B cell (primary cell): ENCODE measurements at regions not wholly inside any gene's neighbourhood (a gene's known extent, or its start where the extent isn't known, plus 50 kb on each side); places are given as distances from the start of the nearest gene placed in this dataset.

Experiments used
- ATAC-seq: fragments of 200-7000 bp; cut with Tn5 transposase; one replicate; pipeline ENCODE4 v1.10.0; 2021; ENCODE audit warnings: low read depth, mild to moderate bottlenecking, moderate number of reproducible peaks, moderate library complexity
- CTCF ChIA-PET: fragments of 350-600 bp; sonication (Branson Sonifier 250); formaldehyde crosslinking; loops from one replicate; lab custom pipeline; 2021; ENCODE audit warnings: antibody characterized with exemption, inconsistent platforms; lab: Charles Lee
- POLR2A ChIA-PET: fragments of 350-600 bp; sonication (Branson Sonifier 250); formaldehyde crosslinking; loops from one replicate; lab custom pipeline; 2021; ENCODE audit warnings: antibody characterized with exemption; lab: Charles Lee
- DNase-seq: peaks from one replicate; pipeline ENCODE4 v3.0.0; 2013
- H2AFZ ChIP-seq: 2 replicates; pipeline ENCODE4 v1.6.1; 2012; ENCODE audit warnings: mild to moderate bottlenecking, low read depth, low read length; ENCODE audit not compliant: insufficient read depth, poor library complexity, severe bottlenecking
- H3K27ac ChIP-seq, 2 donors: 1 replicate in 1 of 2; 2 replicates in 1 of 2; pipeline ENCODE4 v1.5.1; 2012 to 2013; ENCODE audit warnings: low read length in 2 of 2, mild to moderate bottlenecking in 2 of 2, moderate library complexity in 1 of 2
- H3K27me3 ChIP-seq, 4 experiments: fragments of 200-600 bp in 1 of 4; sonication (generic) in 1 of 4; replicated peaks in 1 of 4; 1 replicate in 2 of 4; 2 replicates in 2 of 4; pipeline versions ENCODE4 v1.6.1 to v1.7.0; 2013 to 2016; ENCODE audit warnings: low read length in 3 of 4, mild to moderate bottlenecking in 2 of 4, mixed read lengths in 1 of 4, moderate library complexity in 1 of 4; ENCODE audit not compliant: insufficient read depth in 4 of 4, control insufficient read depth in 3 of 4; ENCODE audit errors: control extremely low read depth in 1 of 4
- H3K36me3 ChIP-seq, 2 experiments: replicated peaks in 1 of 2; 1 replicate in 1 of 2; 2 replicates in 1 of 2; pipeline versions ENCODE4 v1.6.1 to v1.7.1; 2013; ENCODE audit warnings: low read length in 1 of 2; ENCODE audit not compliant: insufficient read depth in 2 of 2, control insufficient read depth in 1 of 2; ENCODE audit errors: control extremely low read depth in 1 of 2, extremely low read depth in 1 of 2
- H3K4me1 ChIP-seq, 2 donors: fragments of 200-600 bp in 1 of 2; sonication (generic) in 1 of 2; 1 replicate in 1 of 2; 2 replicates in 1 of 2; pipeline versions ENCODE4 v1.5.1 to v1.6.1; 2013 to 2017; ENCODE audit warnings: low read length in 2 of 2; ENCODE audit not compliant: control insufficient read depth in 2 of 2, insufficient read depth in 2 of 2
- H3K4me2 ChIP-seq: replicated peaks from 2 replicates; pipeline ENCODE3; 2012; ENCODE audit warnings: mild to moderate bottlenecking, low read depth, low read length; ENCODE audit not compliant: poor library complexity, severe bottlenecking
- H3K4me3 ChIP-seq, 5 experiments: fragments of 200-600 bp in 1 of 5; sonication (generic) in 1 of 5; 1 replicate in 3 of 5; 2 replicates in 2 of 5; pipeline versions ENCODE4 v1.5.1 to v1.7.0; 2011 to 2016; ENCODE audit warnings: low read length in 4 of 5, mild to moderate bottlenecking in 4 of 5, low read depth in 2 of 5, control low read depth in 1 of 5, moderate library complexity in 1 of 5; ENCODE audit not compliant: insufficient read depth in 1 of 5; ENCODE audit errors: control extremely low read depth in 1 of 5, extremely low read depth in 1 of 5
- H3K79me2 ChIP-seq: fragments of 200-600 bp; sonication (generic); one replicate; pipeline ENCODE4 v1.6.0; 2016; ENCODE audit warnings: low read length; ENCODE audit not compliant: control insufficient read depth, insufficient read depth
- H3K9ac ChIP-seq: fragments of 200-600 bp; sonication (generic); 2 replicates; pipeline ENCODE4 v1.6.1; 2017; ENCODE audit warnings: mild to moderate bottlenecking, low read length, moderate library complexity
- H3K9me3 ChIP-seq, 3 donors: one replicate each; pipeline versions ENCODE4 v1.6.1 to v1.7.1; 2013; ENCODE audit warnings: low read length in 2 of 3; ENCODE audit not compliant: control insufficient read depth in 2 of 3, insufficient read depth in 1 of 3; ENCODE audit errors: control extremely low read depth in 1 of 3
- H4K20me1 ChIP-seq: 2 replicates; pipeline ENCODE4 v1.6.0; 2012; ENCODE audit warnings: mild to moderate bottlenecking, low read length; ENCODE audit not compliant: insufficient read depth, control insufficient read depth, poor library complexity, severe bottlenecking
- H3K27ac Mint-ChIP-seq: one replicate; pipeline ENCODE4 v1.8.0; 2021; ENCODE audit warnings: mixed read lengths
- H3K27me3 Mint-ChIP-seq: one replicate; pipeline ENCODE4 v1.8.0; 2021; ENCODE audit warnings: mixed read lengths
- H3K4me1 Mint-ChIP-seq: one replicate; pipeline ENCODE4 v1.8.0; 2021; ENCODE audit warnings: mixed read lengths
- H3K4me3 Mint-ChIP-seq: one replicate; pipeline ENCODE4 v1.8.0; 2021; ENCODE audit warnings: mixed read lengths
- H3K9me3 Mint-ChIP-seq: one replicate; pipeline ENCODE4 v1.8.0; 2022; ENCODE audit warnings: mixed read lengths; ENCODE audit not compliant: insufficient read depth
- CTCF ChIP-seq: fragments of 200-600 bp; IDR thresholded peaks from one replicate; pipeline ENCODE4 v1.8.0; 2022; ENCODE audit warnings: antibody characterized with exemption, mild to moderate bottlenecking
- EZH2 ChIP-seq: IDR thresholded peaks from 2 replicates; pipeline ENCODE4 v1.6.1; 2012; ENCODE audit warnings: borderline replicate concordance, low read depth, mild to moderate bottlenecking, moderate library complexity, low read length; ENCODE audit not compliant: insufficient read depth, poor library complexity, severe bottlenecking
- WGBS: methylation state at CpG from one replicate; pipeline ENCODE4 v1.1.5; 2013; ENCODE audit warnings: missing lambda C conversion rate; ENCODE audit not compliant: insufficient coverage; 5-methylcytosine and 5-hydroxymethylcytosine counted together
- intact Hi-C: fragments of 100-400 bp; cut with micrococcal nuclease; formaldehyde crosslinking; loops from one replicate; pipeline ENCODE4 v1.10.0; 2022

- no peaks in the 10 kb centered on the region for H3K9me3 Mint-ChIP-seq
- Histone ChIP-seq H3K9me3 (peaks cover 0 to 2% (median 0%) of the 10 kb centered on the region in 3 donors), H4K20me1 (no peaks in the 10 kb centered on the region), H3K4me3 (no peak overlapping the region), H3K36me3 (no peaks in the 10 kb centered on the region), H3K27ac (no peak overlapping the region), H3K27me3 (no peaks in the 10 kb centered on the region), H3K4me1 (no peaks in the 10 kb centered on the region), H3K9ac (no peak overlapping the region), H2AFZ (no peak overlapping the region), H3K79me2 (no peaks in the 10 kb centered on the region), H3K4me2 (no peak overlapping the region)
- ChIA-PET CTCF (no interaction called here), POLR2A (no interaction called here)
- no peaks in the 10 kb centered on the region for H3K27me3 Mint-ChIP-seq
- no peak for ATAC-seq
- H3K4me1 Mint-ChIP-seq, result no peaks in the 10 kb centered on the region
- intact Hi-C loops, result no loop called here
- H3K4me3 Mint-ChIP-seq, result no peak overlapping the region
- 100% methylated on average over 2 of the region's 3 CpGs for WGBS
- no peak overlapping the region for H3K27ac Mint-ChIP-seq
- TF ChIP-seq CTCF (no peak), EZH2 (no peak)
- no peak for DNase-seq
Measured at GRCh38 chr9:16241231-16241630, 629.2 kb downstream of the BNC2 start.

GRCh38 chr9:16243798-16244197 is 626.7 kb downstream of the BNC2 start:
- H3K79me2 ChIP-seq, result no peaks in the 10 kb centered on the region
- ChIA-PET CTCF (no interaction called here), POLR2A (no interaction called here)
- H3K27me3 ChIP-seq, result no peaks in the 10 kb centered on the region
- H4K20me1 ChIP-seq, result no peaks in the 10 kb centered on the region
- no peak for DNase-seq
- intact Hi-C loops, result no loop called here
- no peak overlapping the region for H3K9ac ChIP-seq
- Mint-ChIP-seq H3K9me3 (no peaks in the 10 kb centered on the region), H3K4me3 (no peak overlapping the region), H3K27me3 (no peaks in the 10 kb centered on the region), H3K4me1 (no peaks in the 10 kb centered on the region), H3K27ac (no peak overlapping the region)
- no peak overlapping the region for H2AFZ ChIP-seq
- peaks cover 0 to 2% (median 0%) of the 10 kb centered on the region in 3 donors for H3K9me3 ChIP-seq
- TF ChIP-seq CTCF (no peak), EZH2 (no peak)
- H3K27ac ChIP-seq, result no peak overlapping the region
- WGBS, result 83% methylated on average over 5 of the region's 5 CpGs
- no peaks in the 10 kb centered on the region for H3K36me3 ChIP-seq
- H3K4me1 ChIP-seq, result no peaks in the 10 kb centered on the region
- no peak overlapping the region for H3K4me2 ChIP-seq
- ATAC-seq, result no peak
- no peak overlapping the region for H3K4me3 ChIP-seq
